GM19239 (cell line): ENCODE measurements at regions not wholly inside any gene's neighbourhood (a gene's known extent, or its start where the extent isn't known, plus 50 kb on each side); places are given as distances from the start of the nearest gene placed in this dataset.
"Not testable (repeated sequence)": the region's sequence is repeated elsewhere in the genome, so short reads cannot be mapped to it uniquely, and the experiment has no call there.

Experiments
- DNase-seq: peaks from one replicate; pipeline ENCODE4 v3.0.0; 2011; ENCODE audit warnings: low spot score; ENCODE audit not compliant: insufficient read length
- FAIRE-seq: peaks from 2 replicates; lab custom pipeline; 2011; peaks lifted over from hg19 to GRCh38; lab: Jason Lieb, UNC

DNA sequence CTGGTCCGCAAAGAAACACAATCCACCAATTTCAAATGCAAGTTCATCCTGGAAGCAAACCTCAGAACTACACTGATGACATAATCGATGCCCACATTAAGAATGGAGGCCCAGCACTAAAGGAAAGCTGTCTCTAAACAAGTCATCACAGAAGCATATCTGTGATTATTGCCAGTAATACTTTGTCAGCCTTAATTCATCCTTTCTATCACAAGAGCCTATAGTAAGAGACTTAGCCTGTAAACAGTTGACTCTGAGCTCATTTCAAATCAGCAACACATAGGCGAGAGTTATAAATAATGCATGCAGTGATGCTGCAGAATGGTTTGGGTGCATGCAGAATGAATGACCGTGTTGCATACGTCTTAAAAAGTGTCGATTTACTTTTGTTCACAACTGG lies 105.9 kb upstream of the ZFP42 start:
- DNase-seq (no peak), FAIRE-seq (no peak)

DNA sequence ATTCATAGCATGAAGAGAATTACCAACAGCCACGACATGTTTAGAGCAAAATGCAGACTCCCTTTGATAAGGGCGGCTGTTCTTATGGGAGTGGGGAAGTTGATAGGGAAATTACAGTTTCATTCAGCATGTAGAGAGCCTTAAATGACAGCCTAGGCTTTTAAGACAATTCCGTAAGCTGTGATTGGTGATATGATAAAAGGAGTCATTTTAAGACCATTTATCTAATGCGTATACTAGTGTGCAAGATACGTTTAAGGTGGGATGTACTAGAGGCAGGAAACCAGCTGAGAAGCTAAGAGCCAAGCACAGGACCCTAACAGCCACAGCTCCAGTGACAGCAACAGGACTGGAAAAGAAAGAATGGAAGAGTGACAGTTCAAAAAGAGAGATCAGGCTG lies 102.2 kb upstream of the ZFP42 start:
- no peak for DNase-seq
- FAIRE-seq, result no peak

DNA sequence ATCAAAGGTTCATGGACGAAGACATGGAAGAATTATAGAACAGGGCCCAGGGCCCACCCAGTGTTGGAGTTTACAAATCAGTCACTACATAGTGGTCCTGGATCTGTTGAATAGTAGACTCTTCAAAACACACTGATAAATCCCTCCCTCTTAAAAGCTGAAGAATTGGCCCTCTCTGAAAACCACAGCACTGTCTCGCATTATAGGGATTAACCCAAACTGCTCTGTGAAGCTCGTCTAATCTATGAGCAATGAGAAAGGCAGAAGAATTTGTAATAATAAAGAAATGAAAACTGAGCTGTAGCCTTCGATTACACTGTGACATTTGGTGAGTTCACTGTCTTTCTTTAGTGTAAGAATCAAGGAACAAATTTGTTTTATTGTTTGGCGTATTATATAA lies 92.5 kb upstream of the ZFP42 start:
- DNase-seq (no peak), FAIRE-seq (no peak)

DNA sequence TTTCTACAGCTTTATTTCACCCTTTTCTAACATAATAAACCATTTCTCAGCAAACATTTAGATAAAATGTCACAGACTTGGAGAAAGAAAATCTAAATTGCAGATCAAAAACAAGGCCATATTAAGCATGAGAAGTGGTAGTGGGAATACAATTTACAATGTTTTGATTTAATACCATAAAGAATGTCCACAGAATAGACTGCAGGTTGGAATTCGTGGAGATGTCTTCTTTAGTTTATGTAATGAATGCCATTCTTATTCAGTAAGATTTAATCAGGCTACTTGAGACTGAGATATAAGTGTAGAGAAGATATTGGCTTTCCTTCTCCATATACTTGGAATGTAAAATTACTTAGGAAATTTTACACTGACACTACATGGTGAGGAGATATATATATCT lies 91.9 kb upstream of the ZFP42 start:
- no peak for FAIRE-seq
- no peak for DNase-seq

DNA sequence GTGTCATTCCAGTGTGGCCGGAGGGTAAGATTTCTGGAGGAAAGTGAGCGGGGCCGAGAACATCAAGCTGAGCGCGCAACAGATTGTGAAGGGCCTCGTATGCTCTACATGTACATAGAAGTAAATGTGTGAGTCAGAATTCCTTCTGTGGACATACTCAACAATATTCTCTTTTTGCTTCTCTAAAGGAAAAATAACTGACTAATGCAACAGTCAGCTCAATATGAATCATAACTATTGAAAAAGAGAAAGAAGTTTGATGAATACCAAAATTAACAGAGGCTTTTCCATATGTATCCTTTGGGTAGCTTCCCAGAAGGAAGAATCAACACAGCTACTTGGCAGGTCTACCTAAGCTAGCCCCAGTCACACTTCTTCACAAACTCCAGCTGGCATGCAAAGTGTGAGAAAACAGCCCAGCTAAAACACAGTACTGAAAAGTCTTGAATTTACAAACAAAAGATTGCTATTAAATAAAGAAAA lies 87.5 kb upstream of the ZFP42 start:
- DNase-seq, result no peak
- no peak for FAIRE-seq

DNA sequence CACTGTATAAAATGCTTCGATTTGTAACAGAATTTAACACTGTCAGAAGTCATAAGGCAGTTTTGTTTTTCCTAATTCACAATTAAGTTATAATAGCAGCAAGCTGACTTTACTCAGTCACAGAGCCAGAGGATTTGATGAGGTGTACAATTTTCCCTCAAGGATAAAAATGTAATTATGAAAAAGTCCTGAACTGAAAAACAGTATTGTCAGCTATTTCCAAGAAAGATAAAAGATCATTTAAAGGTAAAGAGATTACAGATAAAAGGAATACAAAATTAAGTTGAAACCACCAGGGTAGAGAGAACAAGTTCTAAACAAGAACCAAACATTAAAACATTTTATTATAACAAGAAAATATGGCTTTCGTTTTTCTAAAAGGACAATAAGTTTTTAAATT lies 86.8 kb upstream of the ZFP42 start:
- FAIRE-seq (no peak), DNase-seq (no peak)

DNA sequence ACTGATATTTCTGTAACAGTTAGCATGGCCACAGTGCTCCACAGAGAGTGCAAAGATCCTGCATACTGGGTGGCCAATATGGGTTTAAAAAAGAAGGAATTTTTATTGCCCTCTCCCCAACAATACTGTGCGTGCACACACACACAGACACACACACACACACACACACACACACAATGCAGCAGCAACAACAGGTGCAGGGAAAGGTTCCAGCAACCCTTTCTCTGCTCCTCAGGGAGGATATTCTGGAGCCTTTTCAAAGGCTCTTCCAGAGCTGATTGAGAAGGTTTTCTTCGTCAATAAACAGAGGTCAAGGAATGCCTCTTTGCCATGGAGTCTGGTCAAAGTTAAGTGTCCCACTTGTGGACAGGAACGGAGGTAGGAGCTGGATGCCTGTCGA lies 84.8 kb upstream of the ZFP42 start:
- no peak for FAIRE-seq
- no peak for DNase-seq

DNA sequence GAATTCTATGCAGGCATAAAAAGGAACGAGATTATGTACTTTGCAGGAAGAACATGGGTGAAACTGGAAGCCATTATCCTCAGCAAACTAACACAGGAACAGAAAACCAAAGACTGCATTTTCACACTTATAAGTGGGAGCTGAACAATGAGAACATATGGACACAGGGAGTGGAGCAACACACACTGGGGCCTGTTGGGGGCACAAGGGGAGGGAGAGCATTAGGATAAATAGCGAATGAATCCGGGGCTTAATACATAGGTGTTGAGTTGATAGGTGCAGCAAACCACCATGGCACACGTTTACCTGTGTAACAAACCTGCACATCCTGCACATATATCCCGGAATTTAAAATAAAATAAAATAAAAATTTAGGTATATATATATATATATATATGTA lies 80.2 kb upstream of the ZFP42 start:
- not testable (repeated sequence) for DNase-seq, FAIRE-seq

DNA sequence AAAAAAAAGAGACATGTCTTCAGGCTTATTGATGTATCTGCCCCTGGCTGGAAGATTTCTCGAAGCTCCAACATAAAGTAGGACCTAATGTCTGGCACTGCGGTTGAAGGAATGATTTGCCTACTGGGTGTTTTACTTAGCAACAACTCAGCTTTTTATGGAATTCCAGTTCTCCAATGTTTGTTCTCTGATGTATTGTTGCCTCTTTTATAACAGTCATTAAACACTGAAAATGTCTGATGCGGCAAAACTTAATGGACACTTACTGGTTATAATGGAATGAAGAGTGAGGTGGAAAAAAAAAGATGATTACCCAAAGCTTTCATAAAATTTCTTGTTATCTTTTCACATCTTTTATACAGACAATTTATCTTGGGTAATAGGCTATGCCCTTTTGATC lies 75.6 kb upstream of the ZFP42 start:
- no peak for DNase-seq
- no peak for FAIRE-seq

DNA sequence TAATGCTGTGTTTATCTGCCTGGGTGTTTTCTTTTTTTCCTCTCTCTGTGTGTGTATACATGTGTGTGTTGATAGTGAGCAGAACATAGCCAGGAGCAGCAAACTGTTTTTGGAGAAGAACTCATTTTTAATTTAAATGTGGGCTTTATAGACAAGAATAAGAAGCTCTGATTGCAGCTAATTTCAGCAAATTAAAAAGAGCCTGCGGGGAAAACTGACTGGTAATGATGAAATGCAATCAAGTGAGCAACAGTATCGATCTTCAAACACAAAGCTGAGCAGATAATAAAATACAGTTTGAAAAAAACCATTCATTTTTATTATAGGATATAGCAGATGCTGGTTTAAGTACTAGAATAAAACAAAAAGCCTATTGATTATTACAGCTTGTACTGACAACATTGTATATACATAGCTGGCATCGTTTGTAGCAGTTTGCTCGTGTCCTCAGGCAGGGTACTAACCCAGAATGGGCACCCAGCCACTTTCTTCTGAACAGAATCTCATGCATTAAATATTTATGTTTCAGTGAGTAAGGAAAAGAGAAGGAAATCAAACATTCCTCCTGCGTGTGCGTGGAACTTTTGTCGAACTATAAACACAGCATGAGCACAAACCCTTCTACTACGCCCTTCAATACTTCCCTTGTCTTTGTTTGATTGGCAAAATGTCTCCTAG lies 73.5 kb upstream of the ZFP42 start:
- FAIRE-seq (no peak), DNase-seq (no peak)

DNA sequence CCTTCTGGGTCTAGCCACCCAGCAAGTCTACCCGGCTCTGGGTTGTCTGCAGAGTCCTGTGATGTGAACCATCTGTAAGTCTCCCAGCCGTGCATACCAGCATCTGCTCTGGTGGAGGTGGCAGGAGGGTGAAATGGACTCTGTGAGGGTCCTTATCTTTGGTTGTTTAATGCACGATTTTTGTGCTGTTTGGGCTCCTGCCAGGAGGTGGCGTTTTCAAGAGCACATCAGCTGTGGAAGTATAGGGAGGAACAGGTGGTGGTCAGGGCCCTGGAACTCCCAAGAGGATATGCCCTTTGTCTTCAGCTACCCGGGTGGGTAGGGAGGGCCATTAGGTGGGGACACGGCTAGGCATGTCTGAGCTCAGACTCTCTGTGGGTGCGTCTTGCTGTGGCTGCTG lies 66.5 kb upstream of the ZFP42 start:
- DNase-seq, result no peak
- no peak for FAIRE-seq

DNA sequence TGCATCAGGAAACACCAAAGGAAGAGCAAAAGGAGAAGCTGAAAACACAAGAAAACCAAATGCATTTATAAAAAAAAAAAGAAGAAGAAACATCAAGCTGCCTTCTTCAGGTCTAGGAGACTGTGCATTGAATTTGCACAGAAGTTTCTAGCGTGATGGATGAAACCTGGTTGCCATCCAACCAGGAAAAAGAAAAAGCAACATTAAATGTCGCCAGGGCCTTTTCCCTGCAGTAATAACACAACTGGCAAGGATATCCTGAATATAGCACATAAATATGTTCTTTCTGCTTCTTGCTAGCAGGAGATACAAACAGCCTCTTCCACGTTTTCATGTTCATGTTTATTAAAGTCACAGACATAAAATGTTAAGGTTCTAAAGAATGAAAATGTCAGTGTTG lies 60.8 kb upstream of the ZFP42 start:
- no peak for DNase-seq
- no peak for FAIRE-seq

DNA sequence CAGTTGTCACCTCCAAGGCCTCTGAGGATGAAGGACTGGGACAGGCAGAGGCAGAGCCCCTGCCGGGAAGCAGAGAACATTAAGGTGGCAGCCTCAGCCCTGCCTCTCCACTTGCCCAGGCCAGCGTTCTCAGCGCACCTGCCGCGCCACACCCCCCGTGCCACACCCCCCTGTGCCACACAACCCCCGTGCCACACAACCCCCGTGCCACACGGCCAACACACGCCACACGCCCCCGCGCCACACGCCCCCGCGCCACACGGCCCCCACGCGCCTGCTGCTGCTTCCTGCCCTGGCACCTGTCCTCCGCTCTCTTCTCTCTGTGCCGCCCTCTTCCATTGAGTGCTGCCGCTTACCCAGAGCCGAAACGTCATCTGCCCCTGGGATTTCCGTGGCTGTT lies 58.0 kb upstream of the ZFP42 start:
- FAIRE-seq, result no peak

DNA sequence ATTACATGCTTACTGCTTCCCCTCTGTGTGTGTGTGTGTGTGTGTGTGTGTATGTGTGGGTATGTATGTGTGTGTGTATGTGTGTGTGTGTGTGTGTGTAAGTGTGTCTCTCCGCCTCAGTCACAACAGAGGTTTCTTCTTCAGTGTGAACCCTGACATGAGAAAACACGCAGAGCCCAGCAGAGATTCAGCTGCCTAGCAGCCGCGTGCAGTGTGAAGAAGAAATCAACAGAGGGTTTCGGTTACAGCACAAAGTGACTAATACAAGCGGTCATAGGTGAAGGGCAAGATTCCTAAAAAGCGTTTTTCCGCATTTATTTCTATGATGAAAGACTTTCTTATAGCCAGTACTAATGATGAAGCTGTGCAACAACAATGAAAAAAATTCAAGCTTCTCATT lies 55.3 kb upstream of the ZFP42 start:
- no peak for FAIRE-seq
- no peak for DNase-seq

More for the DNA sequence above, 58.0 kb upstream of the ZFP42 start:
- DNase-seq, result no peak

DNA sequence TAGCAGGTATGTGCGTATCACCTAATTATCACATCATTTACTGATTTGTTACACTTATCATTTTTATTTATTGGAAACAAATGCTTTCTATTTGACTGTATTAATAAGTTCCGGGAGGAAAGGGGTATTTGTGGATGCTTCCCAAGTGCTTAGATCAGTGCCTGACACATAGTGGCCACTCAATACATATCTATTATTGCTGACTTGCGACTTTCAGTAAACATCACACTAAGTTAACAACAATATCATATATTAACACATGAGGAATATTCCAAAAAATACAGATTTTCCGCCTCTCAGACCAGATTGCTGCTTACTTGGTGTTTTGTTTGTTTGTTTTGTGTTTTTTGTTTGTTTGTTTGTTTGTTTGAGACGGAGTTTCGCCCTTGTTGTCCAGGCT lies 52.6 kb upstream of the ZFP42 start:
- DNase-seq, result no peak
- FAIRE-seq, result no peak

DNA sequence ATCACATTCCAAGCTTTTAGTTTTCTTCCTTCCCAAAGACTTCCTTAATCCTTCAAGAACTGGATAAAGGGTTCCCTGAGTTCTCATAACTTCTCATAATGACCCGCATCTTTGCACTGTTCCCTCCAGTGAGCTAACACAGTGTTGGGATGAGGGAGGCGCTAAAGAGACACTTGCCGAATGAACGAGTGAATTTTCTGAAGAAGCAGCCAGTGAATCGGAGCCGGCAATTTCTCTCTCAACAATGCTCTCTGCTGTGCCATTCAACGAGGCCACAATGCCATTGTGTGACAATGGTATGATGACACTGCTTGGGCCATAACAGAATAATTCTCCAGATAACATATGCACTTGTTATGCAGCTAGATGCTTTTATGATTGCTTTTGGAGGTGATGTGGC lies 51.4 kb upstream of the ZFP42 start:
- DNase-seq (no peak), FAIRE-seq (no peak)
